ENCODE measurements at regions not wholly inside any gene's neighbourhood (a gene's known extent, or its start where the extent isn't known, plus 50 kb on each side); places are given as distances from the start of the nearest gene placed in this dataset.

DNA sequence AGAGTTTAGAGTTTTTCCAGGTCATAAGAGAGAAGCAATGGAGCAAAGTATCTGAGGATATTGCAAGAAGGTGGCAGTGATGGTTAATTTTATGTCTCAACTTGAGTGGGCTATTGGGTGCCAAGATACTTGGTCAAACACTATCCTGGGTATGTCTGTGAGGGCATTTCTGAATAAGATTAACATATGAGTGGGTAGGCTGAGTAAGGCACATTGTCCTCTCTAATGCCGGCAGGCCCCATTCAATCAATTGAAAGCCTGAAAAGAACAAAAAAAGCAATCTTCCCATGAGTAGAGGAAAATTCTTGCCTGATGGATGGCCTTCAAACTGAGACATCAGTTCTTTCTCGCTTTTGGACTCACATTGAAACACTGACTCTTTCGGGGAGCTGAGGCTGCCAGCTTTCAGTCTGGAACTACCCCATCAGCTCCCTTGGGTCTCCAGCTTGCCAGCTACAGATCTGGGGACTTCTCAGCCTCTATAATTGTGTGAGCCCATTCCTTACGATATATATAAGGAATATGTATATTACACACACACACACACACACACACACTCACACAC lies 228.8 kb downstream of the BUD13 start:
- Histone ChIP-seq H3K4me3 (ENCODE audit: low read length in 2 of 2) (no peak overlapping the region), H3K4ac (ENCODE audit: low read length) (no peak overlapping the region), H3K18ac (ENCODE audit: low read length) (no peak overlapping the region), H4K8ac (ENCODE audit: low read depth, low read length) (no peak overlapping the region), H3K4me2 (ENCODE audit: insufficient read depth, low read length, poor library complexity, severe bottlenecking) (no peak overlapping the region), H3K4me1 (ENCODE audit: control insufficient read depth in 2 of 2, insufficient read depth in 1 of 2, low read depth in 1 of 2, low read length in 2 of 2) (peaks cover 0 to 5% of the 10 kb centered on the region in 2 donors), H3K9me3 (replicated peaks in 1 of 2; ENCODE audit: control insufficient read depth in 2 of 2, insufficient read depth in 1 of 2, low read depth in 1 of 2, low read length in 2 of 2) (no peaks in the 10 kb centered on the region), H3K27me3 (ENCODE audit: control insufficient read depth in 3 of 3, insufficient read depth in 3 of 3, low read depth in 1 of 3, low read length in 3 of 3) (peaks cover 0 to 3% (median 0%) of the 10 kb centered on the region in 3 experiments), H2AK5ac (ENCODE audit: low read depth, low read length) (no peak overlapping the region), H3K79me1 (ENCODE audit: low read depth, low read length) (no peaks in the 10 kb centered on the region), H3K27ac (replicated peaks; ENCODE audit: low read length) (no peak overlapping the region), H3K9ac (ENCODE audit: low read depth, low read length, poor library complexity) (no peak overlapping the region), H4K91ac (ENCODE audit: low read depth, low read length, poor library complexity) (no peak overlapping the region), H3K14ac (ENCODE audit: low read length) (no peak overlapping the region), H2BK15ac (ENCODE audit: low read length) (no peak overlapping the region), H2BK12ac (ENCODE audit: low read length) (no peak overlapping the region), H2AFZ (ENCODE audit: low read length) (no peak overlapping the region), H2BK120ac (ENCODE audit: low read depth, low read length) (no peak overlapping the region), H2BK5ac (ENCODE audit: low read length) (no peak overlapping the region), H3K23ac (ENCODE audit: low read depth, low read length, poor library complexity) (no peak overlapping the region), H3K36me3 (replicated peaks in 1 of 2; ENCODE audit: control insufficient read depth in 2 of 2, insufficient read depth in 2 of 2, low read length in 2 of 2) (no peaks in the 10 kb centered on the region)
- no peak for DNase-seq (ENCODE audit: low spot score)
- WGBS, 2 donors (ENCODE audit: extremely low coverage in 2 of 2, insufficient read length in 2 of 2, insufficient replicate concordance in 1 of 2): no CpG with 5 or more reads among the region's 4 CpGs

DNA sequence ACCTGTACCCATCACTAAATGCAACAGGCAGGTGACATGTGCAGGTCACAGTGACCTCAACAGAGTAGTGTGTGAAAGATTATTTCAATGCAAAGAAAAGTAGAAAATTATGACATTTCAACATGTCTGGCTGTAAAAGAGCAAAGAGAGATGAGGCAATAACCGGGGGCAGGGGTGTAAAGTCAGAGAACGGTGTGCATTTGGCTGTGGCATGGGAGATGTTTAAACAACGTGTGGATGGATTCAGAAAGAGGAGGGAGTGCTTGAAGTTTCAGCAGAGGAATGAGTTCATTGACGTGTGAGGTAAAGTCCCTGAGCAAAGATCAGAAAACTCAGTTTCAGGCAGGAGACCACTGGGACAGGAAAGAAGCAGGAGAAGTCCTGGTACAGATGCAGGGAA lies 229.7 kb downstream of the BUD13 start:
- Histone ChIP-seq H3K14ac (ENCODE audit: low read length) (no peak overlapping the region), H2AK5ac (ENCODE audit: low read depth, low read length) (no peak overlapping the region), H2BK120ac (ENCODE audit: low read depth, low read length) (no peak overlapping the region), H2BK12ac (ENCODE audit: low read length) (no peak overlapping the region), H2AFZ (ENCODE audit: low read length) (no peak overlapping the region), H3K36me3 (replicated peaks in 1 of 2; ENCODE audit: control insufficient read depth in 2 of 2, insufficient read depth in 2 of 2, low read length in 2 of 2) (no peaks in the 10 kb centered on the region), H3K18ac (ENCODE audit: low read length) (no peak overlapping the region), H3K27ac (replicated peaks; ENCODE audit: low read length) (no peak overlapping the region), H3K4me3 (ENCODE audit: low read length in 2 of 2) (no peak overlapping the region), H3K9me3 (replicated peaks in 1 of 2; ENCODE audit: control insufficient read depth in 2 of 2, insufficient read depth in 1 of 2, low read depth in 1 of 2, low read length in 2 of 2) (no peaks in the 10 kb centered on the region), H3K27me3 (ENCODE audit: control insufficient read depth in 3 of 3, insufficient read depth in 3 of 3, low read depth in 1 of 3, low read length in 3 of 3) (peaks cover 0 to 3% (median 0%) of the 10 kb centered on the region in 3 experiments), H3K4ac (ENCODE audit: low read length) (no peak overlapping the region), H2BK15ac (ENCODE audit: low read length) (no peak overlapping the region), H3K4me1 (ENCODE audit: control insufficient read depth in 2 of 2, insufficient read depth in 1 of 2, low read depth in 1 of 2, low read length in 2 of 2) (peaks cover 0 to 5% of the 10 kb centered on the region in 2 donors), H3K9ac (ENCODE audit: low read depth, low read length, poor library complexity) (no peak overlapping the region), H3K4me2 (ENCODE audit: insufficient read depth, low read length, poor library complexity, severe bottlenecking) (no peak overlapping the region), H4K8ac (ENCODE audit: low read depth, low read length) (no peak overlapping the region), H4K91ac (ENCODE audit: low read depth, low read length, poor library complexity) (no peak overlapping the region), H3K79me1 (ENCODE audit: low read depth, low read length) (no peaks in the 10 kb centered on the region), H3K23ac (ENCODE audit: low read depth, low read length, poor library complexity) (no peak overlapping the region), H2BK5ac (ENCODE audit: low read length) (no peak overlapping the region)
- WGBS, 2 donors (ENCODE audit: extremely low coverage in 2 of 2, insufficient read length in 2 of 2, insufficient replicate concordance in 1 of 2): no CpG with 5 or more reads among the region's 4 CpGs
- DNase-seq (ENCODE audit: low spot score): no peak

DNA sequence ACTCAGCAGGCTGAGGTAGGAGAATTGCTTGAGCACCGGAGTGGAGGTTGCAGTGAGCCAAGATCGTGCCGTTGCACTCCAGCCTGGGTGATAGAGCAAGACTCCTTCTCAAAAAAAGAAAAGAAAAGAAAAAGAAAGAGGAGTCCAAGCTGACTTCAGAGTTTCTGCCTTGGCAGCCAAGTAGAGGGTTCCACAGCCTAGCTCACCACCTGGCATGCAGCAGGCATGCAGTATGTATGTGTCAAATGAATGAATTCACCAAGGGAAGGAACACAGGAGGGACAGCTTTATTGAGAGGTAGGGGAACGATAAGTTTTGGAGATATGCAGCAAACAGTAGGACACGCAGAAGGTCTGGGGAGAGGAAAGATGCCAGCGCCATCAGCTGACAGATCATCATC lies 230.4 kb downstream of the BUD13 start:
- H3K27me3 ChIP-seq (ENCODE audit: control insufficient read depth in 3 of 3, insufficient read depth in 3 of 3, low read depth in 1 of 3, low read length in 3 of 3): peaks cover 0 to 3% (median 0%) of the 10 kb centered on the region in 3 experiments
- H2AFZ ChIP-seq (ENCODE audit: low read length): no peak overlapping the region
- H3K9ac ChIP-seq (ENCODE audit: low read depth, low read length, poor library complexity): no peak overlapping the region

DNA sequence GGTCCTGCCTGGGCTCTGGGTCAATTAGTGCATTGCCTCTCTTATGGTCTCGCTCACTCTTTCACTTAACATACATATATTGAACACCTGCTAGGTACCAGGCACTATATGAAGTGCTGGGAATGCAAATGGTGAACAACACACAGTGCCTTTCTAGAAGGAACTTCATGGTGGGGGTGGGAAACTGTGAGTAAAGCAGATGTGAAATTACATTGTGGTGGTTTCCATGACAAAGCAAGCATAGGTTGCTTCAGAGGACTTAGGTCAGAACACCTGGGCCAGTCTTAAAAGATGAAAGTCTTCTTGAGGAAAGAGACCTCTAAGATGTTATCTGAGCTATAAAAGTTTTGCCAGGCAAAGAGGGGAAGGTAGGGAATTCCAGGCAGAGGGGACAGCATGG lies 231.3 kb downstream of the BUD13 start:
- Histone ChIP-seq H4K91ac (ENCODE audit: low read depth, low read length, poor library complexity) (no peak overlapping the region), H2BK12ac (ENCODE audit: low read length) (no peak overlapping the region), H4K8ac (ENCODE audit: low read depth, low read length) (no peak overlapping the region), H3K9me3 (replicated peaks in 1 of 2; ENCODE audit: control insufficient read depth in 2 of 2, insufficient read depth in 1 of 2, low read depth in 1 of 2, low read length in 2 of 2) (no peaks in the 10 kb centered on the region), H3K4ac (ENCODE audit: low read length) (no peak overlapping the region), H3K36me3 (replicated peaks in 1 of 2; ENCODE audit: control insufficient read depth in 2 of 2, insufficient read depth in 2 of 2, low read length in 2 of 2) (no peaks in the 10 kb centered on the region), H2AK5ac (ENCODE audit: low read depth, low read length) (no peak overlapping the region), H3K4me1 (ENCODE audit: control insufficient read depth in 2 of 2, insufficient read depth in 1 of 2, low read depth in 1 of 2, low read length in 2 of 2) (peaks cover 0 to 5% of the 10 kb centered on the region in 2 donors), H3K79me1 (ENCODE audit: low read depth, low read length) (no peaks in the 10 kb centered on the region), H3K27ac (replicated peaks; ENCODE audit: low read length) (no peak overlapping the region), H3K18ac (ENCODE audit: low read length) (no peak overlapping the region), H3K27me3 (ENCODE audit: control insufficient read depth in 3 of 3, insufficient read depth in 3 of 3, low read depth in 1 of 3, low read length in 3 of 3) (peaks cover 0 to 7% (median 0%) of the 10 kb centered on the region in 3 experiments), H3K4me2 (ENCODE audit: insufficient read depth, low read length, poor library complexity, severe bottlenecking) (no peak overlapping the region), H3K9ac (ENCODE audit: low read depth, low read length, poor library complexity) (no peak overlapping the region), H2BK5ac (ENCODE audit: low read length) (no peak overlapping the region), H2BK15ac (ENCODE audit: low read length) (no peak overlapping the region), H3K14ac (ENCODE audit: low read length) (no peak overlapping the region), H3K4me3 (ENCODE audit: low read length in 2 of 2) (no peak overlapping the region), H2AFZ (ENCODE audit: low read length) (no peak overlapping the region), H3K23ac (ENCODE audit: low read depth, low read length, poor library complexity) (no peak overlapping the region), H2BK120ac (ENCODE audit: low read depth, low read length) (no peak overlapping the region)
- DNase-seq (ENCODE audit: low spot score): no peak
- WGBS, 2 donors (ENCODE audit: extremely low coverage in 2 of 2, insufficient read length in 2 of 2, insufficient replicate concordance in 1 of 2): no CpG with 5 or more reads among the region's 1 CpG

More for the DNA sequence above, 230.4 kb downstream of the BUD13 start:
- no peak overlapping the region for H2BK5ac ChIP-seq (ENCODE audit: low read length)
- H3K14ac ChIP-seq (ENCODE audit: low read length): no peak overlapping the region
- peaks cover 0 to 5% of the 10 kb centered on the region in 2 donors for H3K4me1 ChIP-seq (ENCODE audit: control insufficient read depth in 2 of 2, insufficient read depth in 1 of 2, low read depth in 1 of 2, low read length in 2 of 2)
- H3K27ac ChIP-seq (replicated peaks; ENCODE audit: low read length): no peak overlapping the region
- H3K4ac ChIP-seq (ENCODE audit: low read length): no peak overlapping the region
- no peak overlapping the region for H3K4me3 ChIP-seq (ENCODE audit: low read length in 2 of 2)
- H3K9me3 ChIP-seq (replicated peaks in 1 of 2; ENCODE audit: control insufficient read depth in 2 of 2, insufficient read depth in 1 of 2, low read depth in 1 of 2, low read length in 2 of 2): no peaks in the 10 kb centered on the region
- no peak overlapping the region for H3K4me2 ChIP-seq (ENCODE audit: insufficient read depth, low read length, poor library complexity, severe bottlenecking)
- H2BK120ac ChIP-seq (ENCODE audit: low read depth, low read length): no peak overlapping the region
- no peak overlapping the region for H4K91ac ChIP-seq (ENCODE audit: low read depth, low read length, poor library complexity)
- WGBS, 2 donors (ENCODE audit: extremely low coverage in 2 of 2, insufficient read length in 2 of 2, insufficient replicate concordance in 1 of 2): no CpG with 5 or more reads among the region's 6 CpGs
- no peaks in the 10 kb centered on the region for H3K79me1 ChIP-seq (ENCODE audit: low read depth, low read length)
- no peak overlapping the region for H3K23ac ChIP-seq (ENCODE audit: low read depth, low read length, poor library complexity)
- H4K8ac ChIP-seq (ENCODE audit: low read depth, low read length): no peak overlapping the region
- no peak overlapping the region for H3K18ac ChIP-seq (ENCODE audit: low read length)
- H2BK15ac ChIP-seq (ENCODE audit: low read length): no peak overlapping the region
- DNase-seq (ENCODE audit: low spot score): no peak
- no peak overlapping the region for H2BK12ac ChIP-seq (ENCODE audit: low read length)
- H2AK5ac ChIP-seq (ENCODE audit: low read depth, low read length): no peak overlapping the region
- no peaks in the 10 kb centered on the region for H3K36me3 ChIP-seq (replicated peaks in 1 of 2; ENCODE audit: control insufficient read depth in 2 of 2, insufficient read depth in 2 of 2, low read length in 2 of 2)

Measured in neuronal stem cell (in vitro differentiated cells).